Type B pancreatic cell (in vitro differentiated cells): ENCODE measurements at regions not wholly inside any gene's neighbourhood (a gene's known extent, or its start where the extent isn't known, plus 50 kb on each side); places are given as distances from the start of the nearest gene placed in this dataset.

Source experiments
- DNase-seq: peaks from one replicate; pipeline ENCODE4 v3.0.0; 2021; ENCODE audit warnings: mixed read lengths; ENCODE audit not compliant: unreplicated experiment; ENCODE audit errors: extremely low spot score
- H3K27ac Mint-ChIP-seq: 2 replicates; pipeline ENCODE4 v1.8.0; 2021; ENCODE audit warnings: mild to moderate bottlenecking, mixed read lengths
- H3K27me3 Mint-ChIP-seq: 2 replicates; pipeline ENCODE4 v1.8.0; 2021; ENCODE audit warnings: mixed read lengths
- H3K36me3 Mint-ChIP-seq: 2 replicates; pipeline ENCODE4 v1.8.0; 2021; ENCODE audit warnings: mixed read lengths
- H3K4me1 Mint-ChIP-seq: one replicate; pipeline ENCODE4 v1.8.0; 2021; ENCODE audit warnings: mixed read lengths; ENCODE audit not compliant: unreplicated experiment
- H3K4me3 Mint-ChIP-seq: 2 replicates; pipeline ENCODE4 v1.8.0; 2021; ENCODE audit warnings: mild to moderate bottlenecking, mixed read lengths
- H3K9me3 Mint-ChIP-seq: 2 replicates; pipeline ENCODE4 v1.8.0; 2021; ENCODE audit warnings: mixed read lengths
- TF ChIP-seq, protein P1 (sequence below): fragments of 200-600 bp; sonication (generic); conservative IDR thresholded peaks from 2 replicates; pipeline ENCODE4 v1.5.0; 2021; ENCODE audit warnings: antibody characterized with exemption, mild to moderate bottlenecking

DNA sequence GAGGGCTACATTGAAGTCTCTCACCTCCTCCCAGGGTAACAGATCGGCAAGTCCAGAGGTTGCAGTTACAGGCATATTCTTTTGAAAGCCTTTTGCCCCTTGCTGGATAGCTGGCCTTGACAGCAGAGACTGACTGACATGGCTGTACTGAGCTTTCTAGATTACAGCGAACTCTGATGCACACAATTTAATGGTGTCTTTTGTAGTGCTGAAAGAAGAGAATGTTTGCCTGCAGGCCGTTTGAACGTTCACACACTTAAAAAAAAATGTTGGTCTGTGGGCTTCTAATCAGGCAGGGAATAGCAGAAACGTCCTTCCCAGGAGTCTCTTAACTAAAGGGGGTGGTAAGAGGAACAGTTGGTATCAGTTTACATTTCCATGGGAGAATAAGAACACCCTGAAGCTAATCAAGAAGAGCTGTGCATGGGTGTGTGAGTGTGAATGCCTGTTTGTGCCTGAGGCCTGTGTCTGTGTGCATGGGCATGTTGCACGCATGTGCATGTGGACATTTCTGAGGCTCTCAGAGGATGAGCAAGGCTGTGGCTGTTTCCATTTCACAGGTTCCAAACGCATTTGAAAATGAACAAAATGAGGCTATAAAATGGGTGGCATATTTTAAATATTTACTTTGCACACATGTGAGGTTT is 213.9 kb upstream of the SSTR4 start:
- TF ChIP-seq, protein P1, sequence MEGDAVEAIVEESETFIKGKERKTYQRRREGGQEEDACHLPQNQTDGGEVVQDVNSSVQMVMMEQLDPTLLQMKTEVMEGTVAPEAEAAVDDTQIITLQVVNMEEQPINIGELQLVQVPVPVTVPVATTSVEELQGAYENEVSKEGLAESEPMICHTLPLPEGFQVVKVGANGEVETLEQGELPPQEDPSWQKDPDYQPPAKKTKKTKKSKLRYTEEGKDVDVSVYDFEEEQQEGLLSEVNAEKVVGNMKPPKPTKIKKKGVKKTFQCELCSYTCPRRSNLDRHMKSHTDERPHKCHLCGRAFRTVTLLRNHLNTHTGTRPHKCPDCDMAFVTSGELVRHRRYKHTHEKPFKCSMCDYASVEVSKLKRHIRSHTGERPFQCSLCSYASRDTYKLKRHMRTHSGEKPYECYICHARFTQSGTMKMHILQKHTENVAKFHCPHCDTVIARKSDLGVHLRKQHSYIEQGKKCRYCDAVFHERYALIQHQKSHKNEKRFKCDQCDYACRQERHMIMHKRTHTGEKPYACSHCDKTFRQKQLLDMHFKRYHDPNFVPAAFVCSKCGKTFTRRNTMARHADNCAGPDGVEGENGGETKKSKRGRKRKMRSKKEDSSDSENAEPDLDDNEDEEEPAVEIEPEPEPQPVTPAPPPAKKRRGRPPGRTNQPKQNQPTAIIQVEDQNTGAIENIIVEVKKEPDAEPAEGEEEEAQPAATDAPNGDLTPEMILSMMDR = no peak
- peak overlapping the region; percentile 5 for H3K27ac Mint-ChIP-seq
- H3K4me3 Mint-ChIP-seq = peak overlapping the region; percentile 36
- H3K4me1 Mint-ChIP-seq = peaks cover 41% of the 10 kb centered on the region
- H3K9me3 Mint-ChIP-seq = no peaks in the 10 kb centered on the region
- DNase-seq = no peak
- H3K27me3 Mint-ChIP-seq = peaks cover 40% of the 10 kb centered on the region
- H3K36me3 Mint-ChIP-seq = no peaks in the 10 kb centered on the region

DNA sequence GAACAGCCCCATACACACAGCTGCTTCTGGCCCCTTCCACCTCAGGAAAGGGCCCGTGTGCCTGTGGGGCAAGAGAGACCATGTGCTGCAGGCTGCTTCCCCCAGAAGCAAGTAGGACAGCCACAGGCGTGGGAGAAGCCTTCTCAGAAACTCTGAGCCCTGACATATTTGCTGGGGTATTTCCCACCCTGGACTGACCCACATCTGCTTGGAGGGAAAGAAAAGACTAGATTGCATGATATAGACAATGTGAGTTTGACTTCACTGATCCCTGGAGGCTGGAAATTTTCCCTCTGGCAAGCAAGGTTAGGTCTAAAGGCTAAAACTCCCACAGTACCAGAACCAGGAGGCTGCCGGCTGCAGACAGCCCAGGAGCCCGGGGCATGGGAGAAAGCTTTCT is 213.3 kb upstream of the SSTR4 start:
- H3K27me3 Mint-ChIP-seq = peaks cover 38% of the 10 kb centered on the region
- no peak for DNase-seq
- peak overlapping the region; percentile 13 for H3K27ac Mint-ChIP-seq
- H3K4me1 Mint-ChIP-seq = peaks cover 41% of the 10 kb centered on the region
- H3K9me3 Mint-ChIP-seq = no peaks in the 10 kb centered on the region
- TF ChIP-seq, protein P1 = no peak
- no peaks in the 10 kb centered on the region for H3K36me3 Mint-ChIP-seq
- H3K4me3 Mint-ChIP-seq = no peak overlapping the region

DNA sequence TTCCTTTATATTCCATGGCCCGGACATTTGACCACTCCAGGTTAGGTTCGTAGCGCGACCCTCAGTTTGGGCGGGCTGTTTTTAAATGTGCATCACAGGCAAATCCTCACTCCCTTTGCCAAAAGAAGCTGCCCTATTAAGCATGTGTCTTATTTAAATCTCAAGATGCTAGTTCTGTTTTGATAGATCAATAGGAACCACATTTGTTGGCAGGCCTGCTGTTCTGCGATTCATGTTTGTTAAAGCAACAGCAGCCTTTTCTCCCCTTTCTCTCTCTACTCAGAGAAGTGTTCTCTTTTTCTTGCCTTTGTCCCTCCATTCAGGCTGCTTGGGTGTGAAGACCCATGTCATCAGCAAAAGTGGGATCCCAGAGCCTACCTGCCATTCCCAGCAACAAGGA is 212.0 kb upstream of the SSTR4 start:
- H3K4me3 Mint-ChIP-seq = no peak overlapping the region
- TF ChIP-seq, protein P1 = no peak
- no peaks in the 10 kb centered on the region for H3K36me3 Mint-ChIP-seq
- H3K9me3 Mint-ChIP-seq = no peaks in the 10 kb centered on the region
- no peak for DNase-seq
- H3K4me1 Mint-ChIP-seq = peaks cover 41% of the 10 kb centered on the region
- H3K27me3 Mint-ChIP-seq = peaks cover 50% of the 10 kb centered on the region
- H3K27ac Mint-ChIP-seq = no peak overlapping the region

DNA sequence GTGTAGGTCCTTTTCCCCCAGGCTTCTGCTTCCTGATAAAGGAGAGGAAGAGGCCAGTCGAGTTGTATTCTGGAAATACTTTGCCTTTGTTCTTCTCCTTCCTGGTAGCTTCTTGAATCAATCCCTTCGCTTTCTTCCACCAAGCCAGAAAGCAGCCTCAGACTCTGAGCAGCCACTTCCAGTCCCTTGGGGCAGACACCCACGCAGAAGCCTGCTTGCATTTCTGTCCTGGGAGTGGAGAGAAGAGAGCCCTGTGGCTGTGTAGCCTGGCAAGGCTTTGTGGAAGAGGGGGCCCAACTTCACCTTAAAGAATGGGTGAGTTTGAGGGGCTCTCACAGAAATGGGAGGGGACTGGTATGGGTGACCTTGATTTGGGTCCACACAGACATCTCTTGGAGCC is 211.0 kb upstream of the SSTR4 start:
- H3K4me3 Mint-ChIP-seq = no peak overlapping the region
- H3K27me3 Mint-ChIP-seq = peaks cover 50% of the 10 kb centered on the region
- TF ChIP-seq, protein P1 = no peak
- H3K4me1 Mint-ChIP-seq = peaks cover 37% of the 10 kb centered on the region
- no peaks in the 10 kb centered on the region for H3K9me3 Mint-ChIP-seq
- H3K36me3 Mint-ChIP-seq = no peaks in the 10 kb centered on the region
- no peak overlapping the region for H3K27ac Mint-ChIP-seq
- peak; percentile 51 for DNase-seq

DNA sequence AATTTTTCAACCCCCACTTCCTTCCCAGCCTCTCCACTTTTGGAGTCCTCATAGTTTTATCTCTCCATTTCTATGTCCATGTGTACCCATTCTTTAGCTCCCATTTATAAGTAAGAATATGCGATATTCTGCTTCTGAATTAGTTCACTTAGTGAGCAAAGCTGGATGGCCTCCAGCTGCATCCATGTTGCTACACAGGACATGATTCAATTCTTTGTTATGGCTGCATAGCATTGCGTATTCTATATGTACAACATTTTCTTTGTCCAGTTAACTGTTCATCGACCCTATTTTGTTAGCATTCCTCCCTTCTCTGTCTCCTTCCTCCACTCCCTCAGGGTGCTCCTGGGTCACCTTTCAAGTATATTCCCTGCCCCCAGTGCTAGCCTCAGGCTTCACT is 210.0 kb upstream of the SSTR4 start:
- Mint-ChIP-seq H3K4me1 (peaks cover 41% of the 10 kb centered on the region), H3K4me3 (no peak overlapping the region), H3K9me3 (peaks cover 5% of the 10 kb centered on the region), H3K27ac (no peak overlapping the region), H3K27me3 (peaks cover 55% of the 10 kb centered on the region), H3K36me3 (no peaks in the 10 kb centered on the region)
- no peak for DNase-seq
- TF ChIP-seq, protein P1 = no peak

DNA sequence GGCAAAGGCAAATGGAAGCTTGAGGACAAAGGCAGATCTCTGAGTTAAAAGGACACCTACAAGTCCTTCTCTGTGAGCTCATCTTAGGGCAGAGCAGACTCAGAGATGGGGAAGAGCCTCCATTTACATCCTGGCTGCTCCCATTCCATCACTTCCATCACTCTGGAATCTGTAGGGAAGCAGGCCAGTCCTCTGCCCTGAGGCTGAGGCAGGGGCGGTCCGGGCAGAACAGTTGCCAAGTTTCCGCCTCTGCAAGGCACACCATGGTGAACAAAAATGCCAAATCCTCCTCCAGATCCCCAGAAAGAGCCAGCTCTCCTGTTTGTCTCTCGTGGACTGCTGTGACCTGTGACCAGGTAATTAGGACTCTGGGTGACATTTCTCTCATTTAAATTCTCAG is 209.6 kb upstream of the SSTR4 start:
- no peak overlapping the region for H3K4me3 Mint-ChIP-seq
- TF ChIP-seq, protein P1 = no peak
- peaks cover 58% of the 10 kb centered on the region for H3K27me3 Mint-ChIP-seq
- H3K36me3 Mint-ChIP-seq = no peaks in the 10 kb centered on the region
- peaks cover 41% of the 10 kb centered on the region for H3K4me1 Mint-ChIP-seq
- H3K27ac Mint-ChIP-seq = no peak overlapping the region
- DNase-seq = peak; percentile 16
- H3K9me3 Mint-ChIP-seq = peaks cover 5% of the 10 kb centered on the region
